GM06990 (cell line): ENCODE measurements at regions not wholly inside any gene's neighbourhood (a gene's known extent, or its start where the extent isn't known, plus 50 kb on each side); places are given as distances from the start of the nearest gene placed in this dataset.

Experiments used
- DNase-seq: peaks from one replicate; pipeline ENCODE4 v3.0.0-alpha.2; 2011; ENCODE audit not compliant: insufficient read length; ENCODE audit errors: extremely low read depth
- H3K27me3 ChIP-seq: replicated peaks from 2 replicates; pipeline ENCODE4 v1.6.0; 2011; ENCODE audit warnings: low read length; ENCODE audit not compliant: control insufficient read depth, insufficient read depth
- H3K36me3 ChIP-seq: 2 replicates; pipeline ENCODE4 v1.5.1; 2011; ENCODE audit warnings: low read length; ENCODE audit not compliant: control insufficient read depth, insufficient read depth
- H3K4me3 ChIP-seq: replicated peaks from 2 replicates; pipeline ENCODE4 v1.5.1; 2011; ENCODE audit warnings: low read depth, mild to moderate bottlenecking, control low read depth, low read length
- TF ChIP-seq, protein P1 (sequence below): IDR thresholded peaks from 2 replicates; pipeline ENCODE4 v1.5.1; 2011; ENCODE audit warnings: low read length, control low read depth, mild to moderate bottlenecking, inconsistent platforms; ENCODE audit not compliant: insufficient read depth, poor library complexity, severe bottlenecking

DNA sequence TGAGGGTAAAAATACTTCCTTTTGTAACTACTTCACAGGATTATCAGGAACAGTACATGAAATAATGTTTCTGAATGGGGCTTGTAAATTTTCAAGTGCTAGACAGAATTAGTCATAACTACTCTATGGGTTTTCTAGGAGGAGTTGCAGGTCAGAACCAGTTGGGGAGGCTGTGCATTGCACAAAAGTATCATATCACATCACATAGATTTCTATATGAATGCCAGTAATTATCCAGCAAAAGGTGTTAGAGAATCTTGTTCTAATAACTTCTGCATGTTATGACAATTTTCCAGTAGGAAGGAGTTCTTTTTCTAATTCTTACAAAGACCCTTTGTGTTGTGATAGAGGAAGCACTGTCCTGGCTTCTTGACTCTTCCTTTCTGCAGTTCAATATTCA lies 551.6 kb downstream of the COL12A1 start:
- TF ChIP-seq, protein P1, sequence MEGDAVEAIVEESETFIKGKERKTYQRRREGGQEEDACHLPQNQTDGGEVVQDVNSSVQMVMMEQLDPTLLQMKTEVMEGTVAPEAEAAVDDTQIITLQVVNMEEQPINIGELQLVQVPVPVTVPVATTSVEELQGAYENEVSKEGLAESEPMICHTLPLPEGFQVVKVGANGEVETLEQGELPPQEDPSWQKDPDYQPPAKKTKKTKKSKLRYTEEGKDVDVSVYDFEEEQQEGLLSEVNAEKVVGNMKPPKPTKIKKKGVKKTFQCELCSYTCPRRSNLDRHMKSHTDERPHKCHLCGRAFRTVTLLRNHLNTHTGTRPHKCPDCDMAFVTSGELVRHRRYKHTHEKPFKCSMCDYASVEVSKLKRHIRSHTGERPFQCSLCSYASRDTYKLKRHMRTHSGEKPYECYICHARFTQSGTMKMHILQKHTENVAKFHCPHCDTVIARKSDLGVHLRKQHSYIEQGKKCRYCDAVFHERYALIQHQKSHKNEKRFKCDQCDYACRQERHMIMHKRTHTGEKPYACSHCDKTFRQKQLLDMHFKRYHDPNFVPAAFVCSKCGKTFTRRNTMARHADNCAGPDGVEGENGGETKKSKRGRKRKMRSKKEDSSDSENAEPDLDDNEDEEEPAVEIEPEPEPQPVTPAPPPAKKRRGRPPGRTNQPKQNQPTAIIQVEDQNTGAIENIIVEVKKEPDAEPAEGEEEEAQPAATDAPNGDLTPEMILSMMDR: no peak
- Histone ChIP-seq H3K36me3 (no peaks in the 10 kb centered on the region), H3K4me3 (no peak overlapping the region), H3K27me3 (no peaks in the 10 kb centered on the region)
- DNase-seq: no peak

DNA sequence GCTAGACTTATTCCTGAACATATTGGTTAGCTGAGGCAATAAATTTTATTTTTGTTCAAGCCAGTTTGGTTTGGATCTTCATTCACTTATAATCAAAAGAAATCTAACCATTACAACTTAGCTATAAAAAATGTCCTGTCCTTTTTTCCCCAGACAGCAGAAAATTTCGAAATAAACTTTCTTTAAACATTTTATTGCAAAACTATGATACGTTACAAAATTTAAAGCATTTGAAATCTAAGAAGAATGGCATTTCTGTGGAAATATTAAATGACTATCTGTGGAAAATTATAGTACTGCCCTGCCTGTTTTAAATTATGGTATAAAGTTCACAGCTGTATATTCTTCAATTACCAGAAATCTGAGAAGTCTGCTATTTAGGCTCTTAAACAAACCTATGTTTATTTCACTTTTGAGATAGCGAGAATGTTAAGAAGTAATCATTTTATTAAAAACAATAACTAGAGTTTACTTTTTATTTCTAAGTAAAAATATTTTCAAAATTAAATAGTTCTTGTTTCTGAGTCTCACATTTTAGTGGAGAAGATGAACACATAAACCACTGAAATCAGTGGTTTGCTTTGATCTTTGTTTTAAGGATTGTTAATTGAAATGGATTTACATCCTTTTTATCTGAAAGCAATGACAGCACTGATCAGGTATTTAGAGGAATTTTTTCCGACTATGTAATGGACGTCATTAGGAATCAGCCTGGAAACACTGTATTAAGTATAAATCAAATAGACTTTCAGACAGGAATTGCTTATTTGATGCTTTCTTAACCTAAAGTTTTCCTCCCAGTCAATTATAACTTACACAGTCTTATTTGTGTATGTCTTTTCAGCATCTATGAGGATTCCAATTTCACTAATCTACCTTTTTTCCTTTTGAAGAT lies 553.7 kb downstream of the COL12A1 start:
- no peaks in the 10 kb centered on the region for H3K27me3 ChIP-seq
- H3K4me3 ChIP-seq: no peak overlapping the region
- H3K36me3 ChIP-seq: no peaks in the 10 kb centered on the region
- DNase-seq: no peak
- TF ChIP-seq, protein P1: no peak

DNA sequence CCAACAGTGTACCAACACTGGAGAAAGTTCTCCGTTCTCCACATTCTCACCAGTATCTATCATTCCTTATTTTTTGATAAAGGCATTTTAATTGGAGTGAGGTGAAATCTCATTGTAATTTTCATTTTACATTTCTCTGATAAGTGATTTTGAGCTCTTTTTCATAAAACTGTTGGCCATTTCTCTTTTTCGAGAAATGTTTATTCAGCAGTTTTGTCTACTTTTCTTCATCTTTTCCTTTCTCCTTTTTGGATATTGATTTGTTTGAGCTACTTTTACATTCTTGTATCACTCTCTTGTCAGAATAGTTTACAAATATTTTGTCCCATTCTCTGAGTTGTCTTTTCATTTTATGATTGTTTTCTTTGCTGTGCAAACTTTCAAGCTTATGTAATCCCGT lies 555.2 kb downstream of the COL12A1 start:
- TF ChIP-seq, protein P1: no peak
- Histone ChIP-seq H3K4me3 (no peak overlapping the region), H3K36me3 (no peaks in the 10 kb centered on the region), H3K27me3 (no peaks in the 10 kb centered on the region)
- DNase-seq: no peak

DNA sequence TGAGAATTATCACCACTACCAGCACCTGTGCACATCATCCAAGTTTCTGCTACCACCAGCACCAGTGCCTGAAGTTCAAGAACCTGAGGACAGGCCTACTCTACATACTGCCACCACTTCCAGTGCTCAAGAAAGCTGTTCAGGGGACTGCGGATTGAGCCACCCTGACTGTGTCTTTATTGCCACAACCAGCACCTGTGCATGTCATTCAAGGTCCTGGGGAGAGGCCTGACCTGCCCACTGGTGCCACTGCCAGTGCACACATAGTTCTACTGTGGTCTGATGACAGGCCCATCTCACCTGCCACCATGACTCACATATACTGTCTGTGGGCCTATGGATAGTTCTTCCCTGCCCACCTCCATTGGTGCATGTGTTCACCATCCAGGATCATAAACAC lies 559.4 kb downstream of the COL12A1 start:
- no peaks in the 10 kb centered on the region for H3K36me3 ChIP-seq
- TF ChIP-seq, protein P1: no peak
- no peaks in the 10 kb centered on the region for H3K27me3 ChIP-seq

DNA sequence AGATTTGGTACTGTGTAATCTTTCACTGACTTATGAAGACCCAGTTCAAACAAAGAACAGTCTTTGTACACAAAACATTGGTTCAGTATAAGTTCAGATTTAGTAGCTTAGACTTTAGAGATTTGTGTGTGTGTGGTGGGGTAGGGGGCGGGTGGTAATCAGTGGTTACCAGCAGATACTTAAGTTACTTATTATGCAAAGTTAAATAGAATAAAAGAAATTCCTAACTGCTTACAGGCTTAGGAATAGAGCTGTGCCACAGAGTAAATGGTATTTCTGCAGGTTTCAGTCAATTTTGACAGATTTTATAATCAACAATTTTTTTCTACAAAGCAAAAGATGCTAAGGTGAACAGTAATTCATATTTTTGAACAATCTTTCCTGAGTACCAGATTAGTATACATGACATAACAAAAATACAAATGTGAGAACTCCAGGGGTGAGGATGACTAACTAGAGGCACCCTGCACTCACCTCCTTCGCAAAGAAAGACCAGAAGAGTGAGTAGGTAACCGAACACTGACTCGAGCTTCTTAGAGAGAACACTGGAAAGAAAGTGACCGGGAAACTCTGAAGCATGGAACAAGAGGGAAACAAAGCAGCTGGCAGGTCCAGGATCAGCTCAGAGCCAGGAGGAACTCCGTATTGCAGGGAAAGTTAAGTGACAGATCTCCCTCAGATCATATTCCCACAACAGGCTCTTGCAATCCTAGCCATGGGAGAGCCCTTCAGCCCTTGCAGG lies 560.6 kb downstream of the COL12A1 start:
- Histone ChIP-seq H3K27me3 (no peaks in the 10 kb centered on the region), H3K4me3 (no peak overlapping the region), H3K36me3 (no peaks in the 10 kb centered on the region)
- DNase-seq: no peak
- TF ChIP-seq, protein P1: no peak

More for the DNA sequence above, 559.4 kb downstream of the COL12A1 start:
- DNase-seq: no peak
- no peak overlapping the region for H3K4me3 ChIP-seq
